K562 (cell line): ENCODE measurements at regions not wholly inside any gene's neighbourhood (a gene's known extent, or its start where the extent isn't known, plus 50 kb on each side); places are given as distances from the start of the nearest gene placed in this dataset.

Experiments
- ELF4 ChIP-seq: fragments of 450-650 bp; formaldehyde crosslinking; IDR thresholded peaks from 2 replicates; pipeline ENCODE4 v1.4.0; 2022; ENCODE audit warnings: missing genetic modification characterization
- HSF4 ChIP-seq: fragments of 250-450 bp; sonication (Bioruptor Pico); IDR thresholded peaks from 2 replicates; pipeline ENCODE4 v2.1.2; 2022; ENCODE audit warnings: mild to moderate bottlenecking, moderate library complexity, borderline replicate concordance
- MEF2D ChIP-seq: conservative IDR thresholded peaks from 2 replicates; pipeline ENCODE4 v1.6.1; 2016; ENCODE audit warnings: low read depth, missing genetic modification characterization, missing compliant biosample characterization
- SMARCC2 ChIP-seq: fragments of 450-650 bp; IDR thresholded peaks from 2 replicates; pipeline ENCODE4 v1.6.1; 2017; ENCODE audit warnings: antibody characterized with exemption, moderate library complexity, mild to moderate bottlenecking, low read depth
- SREBF1 ChIP-seq: fragments of 150-350 bp; IDR thresholded peaks from 2 replicates; pipeline ENCODE4 v1.6.1; 2014; ENCODE audit warnings: antibody characterized with exemption, low read depth, low read length, borderline replicate concordance
- ZBTB26 ChIP-seq: fragments of 450-650 bp; formaldehyde crosslinking; IDR thresholded peaks from 2 replicates; pipeline ENCODE4 v1.4.0; 2022; ENCODE audit warnings: missing genetic modification characterization
- ZBTB40 ChIP-seq, 2 experiments: fragments of 450-650 bp in 1 of 2; sonication (generic) in 1 of 2; formaldehyde crosslinking in 1 of 2; IDR thresholded peaks; 2 replicates each; pipeline versions ENCODE4 v1.7.1 to v1.9.0; 2016 to 2022; ENCODE audit warnings: inconsistent platforms in 1 of 2, mild to moderate bottlenecking in 1 of 2, missing genetic modification reagents in 1 of 2
- ZC3H11A ChIP-seq: IDR thresholded peaks from 2 replicates; pipeline ENCODE4 v1.6.1; 2012; ENCODE audit warnings: low read depth, low read length, improper control_type of control experiment

GRCh38 chr14:58738189-58738836 is 100.6 kb downstream of the DACT1 start (continued):
- no peak for TF ChIP-seq ZBTB40 (IDR thresholded peaks at IDR 0.05)
- no peak for TF ChIP-seq ZBTB40 (CRISPR knock-in tag; IDR thresholded peaks at IDR 0.05)
- TF ChIP-seq ZC3H11A, result no peak
- TF ChIP-seq ZBTB26 (CRISPR knock-in tag), result no peak
- TF ChIP-seq MEF2D (tag), result no peak
- TF ChIP-seq ELF4, result no peak
- no peak for TF ChIP-seq HSF4 (CRISPR knock-in tag)
- TF ChIP-seq SMARCC2, result no peak
- no peak for TF ChIP-seq SREBF1
